Ascending aorta (tissue), 2 donors: ENCODE measurements at regions not wholly inside any gene's neighbourhood (a gene's known extent, or its start where the extent isn't known, plus 50 kb on each side); places are given as distances from the start of the nearest gene placed in this dataset.

Experiments
- DNase-seq, 2 donors: peaks; one replicate each; pipeline ENCODE4 v3.0.0-alpha.2; 2019; ENCODE audit warnings: low spot score in 2 of 2
- H3K27ac ChIP-seq, 2 donors: fragments of 200-600 bp; sonication (generic); one replicate each; pipeline ENCODE4 v1.5.1; 2016 to 2017; ENCODE audit warnings: mild to moderate bottlenecking in 1 of 2
- H3K27me3 ChIP-seq: fragments of 200-600 bp; sonication (generic); one replicate; pipeline ENCODE4 v1.5.1; 2017
- H3K36me3 ChIP-seq, 2 donors: fragments of 200-600 bp; sonication (generic); one replicate each; pipeline ENCODE4 v1.5.1; 2016
- H3K4me1 ChIP-seq, 2 donors: fragments of 200-600 bp; sonication (generic); one replicate each; pipeline ENCODE4 v1.5.1; 2016 to 2017; ENCODE audit warnings: mild to moderate bottlenecking in 1 of 2
- H3K4me3 ChIP-seq, 2 donors: fragments of 200-600 bp; sonication (generic); one replicate each; pipeline ENCODE4 v1.5.1; 2016 to 2017; ENCODE audit warnings: mild to moderate bottlenecking in 1 of 2
- H3K9me3 ChIP-seq, 2 donors: fragments of 200-600 bp; sonication (generic); one replicate each; pipeline ENCODE4 v1.5.1; 2016
- CTCF ChIP-seq, 3 experiments: fragments of 200-600 bp in 2 of 3; fragments of 450-650 bp in 1 of 3; sonication (generic) in 2 of 3; IDR thresholded peaks; one replicate each; pipeline ENCODE4 v1.5.1; 2016 to 2019; ENCODE audit warnings: antibody characterized with exemption in 3 of 3, mild to moderate bottlenecking in 1 of 3, moderate library complexity in 1 of 3
- intact Hi-C: fragments of 100-400 bp; cut with DNase I; formaldehyde crosslinking; loops from one replicate; pipeline ENCODE4 v1.15.1; 2023

GRCh38 chr10:131452926-131453720, 141.6 kb upstream of the TCERG1L start:
- no peak for DNase-seq
- Histone ChIP-seq H3K27ac (no peak overlapping the region), H3K4me3 (no peak overlapping the region), H3K36me3 (no peaks in the 10 kb centered on the region), H3K4me1 (no peaks in the 10 kb centered on the region), H3K27me3 (no peaks in the 10 kb centered on the region), H3K9me3 (no peaks in the 10 kb centered on the region)
- no peak for TF ChIP-seq CTCF (IDR thresholded peaks at IDR 0.05)
- intact Hi-C loops = no loop called here

GRCh38 chr10:131453721-131454634, 142.5 kb upstream of the TCERG1L start:
- no peak for DNase-seq
- intact Hi-C loops = no loop called here
- Histone ChIP-seq H3K27ac (no peak overlapping the region), H3K36me3 (no peaks in the 10 kb centered on the region), H3K27me3 (no peaks in the 10 kb centered on the region), H3K4me3 (no peak overlapping the region), H3K9me3 (no peaks in the 10 kb centered on the region), H3K4me1 (no peaks in the 10 kb centered on the region)
- TF ChIP-seq CTCF (IDR thresholded peaks at IDR 0.05) = peak in 2 of 3 experiments; percentile 46 to 62

GRCh38 chr10:131456411-131456810, 144.9 kb upstream of the TCERG1L start:
- Histone ChIP-seq H3K9me3 (no peaks in the 10 kb centered on the region), H3K36me3 (no peaks in the 10 kb centered on the region), H3K27ac (no peak overlapping the region), H3K4me3 (no peak overlapping the region), H3K4me1 (no peaks in the 10 kb centered on the region), H3K27me3 (no peaks in the 10 kb centered on the region)
- DNase-seq = peak in 1 of 2 donors; percentile 33
- no peak for TF ChIP-seq CTCF (IDR thresholded peaks at IDR 0.05)
- intact Hi-C loops = no loop called here

- H3K36me3 ChIP-seq = no peaks in the 10 kb centered on the region
- DNase-seq = peak in 1 of 2 donors; percentile 24
- H3K27ac ChIP-seq = no peak overlapping the region
- TF ChIP-seq CTCF (IDR thresholded peaks at IDR 0.05) = no peak
- no peaks in the 10 kb centered on the region for H3K4me1 ChIP-seq
- no peaks in the 10 kb centered on the region for H3K9me3 ChIP-seq
- intact Hi-C loops = no loop called here
- H3K4me3 ChIP-seq = no peak overlapping the region
- no peaks in the 10 kb centered on the region for H3K27me3 ChIP-seq
These were observed 149.6 kb upstream of the TCERG1L start for GRCh38 chr10:131461093-131461492.

- Histone ChIP-seq H3K9me3 (no peaks in the 10 kb centered on the region), H3K27me3 (no peaks in the 10 kb centered on the region), H3K36me3 (no peaks in the 10 kb centered on the region), H3K4me3 (no peak overlapping the region), H3K4me1 (no peaks in the 10 kb centered on the region), H3K27ac (no peak overlapping the region)
- no peak for TF ChIP-seq CTCF (IDR thresholded peaks at IDR 0.05)
- intact Hi-C loops = no loop called here
- DNase-seq = no peak
These were observed 153.3 kb upstream of the TCERG1L start for GRCh38 chr10:131464789-131465188.
